Tibial nerve (tissue), 4 donors: ENCODE measurements at regions not wholly inside any gene's neighbourhood (a gene's known extent, or its start where the extent isn't known, plus 50 kb on each side); places are given as distances from the start of the nearest gene placed in this dataset.

Source experiments
- DNase-seq, 2 donors: peaks; one replicate each; pipeline ENCODE4 v3.0.0-alpha.2; 2019; ENCODE audit warnings: low spot score in 2 of 2
- H3K27ac ChIP-seq, 4 donors: fragments of 200-600 bp; sonication (generic) in 3 of 4; one replicate each; pipeline ENCODE4 v1.5.1; 2017 to 2019; ENCODE audit warnings: mild to moderate bottlenecking in 1 of 4
- H3K27me3 ChIP-seq, 2 donors: fragments of 200-600 bp; sonication (generic) in 1 of 2; one replicate each; pipeline versions ENCODE4 v1.5.1 to v1.6.0; 2017 to 2019
- H3K36me3 ChIP-seq, 3 donors: fragments of 200-600 bp; sonication (generic); one replicate each; pipeline ENCODE4 v1.5.1; 2018 to 2019
- H3K4me1 ChIP-seq, 4 donors: fragments of 200-600 bp; sonication (generic) in 3 of 4; one replicate each; pipeline ENCODE4 v1.5.1; 2017 to 2019
- H3K4me3 ChIP-seq, 4 donors: fragments of 200-600 bp; sonication (generic) in 3 of 4; one replicate each; pipeline ENCODE4 v1.5.1; 2017 to 2019; ENCODE audit warnings: mild to moderate bottlenecking in 1 of 4, moderate library complexity in 1 of 4
- H3K9me3 ChIP-seq, 4 donors: fragments of 200-600 bp; sonication (generic) in 3 of 4; one replicate each; pipeline ENCODE4 v1.5.1; 2017 to 2019
- EP300 ChIP-seq, 2 donors: sonication (generic); formaldehyde crosslinking; IDR thresholded peaks; one replicate each; pipeline ENCODE4 v1.6.1; 2017; ENCODE audit warnings: antibody characterized with exemption in 2 of 2, mild to moderate bottlenecking in 1 of 2
- POLR2A ChIP-seq, 2 donors: fragments of 450-650 bp; IDR thresholded peaks; one replicate each; pipeline ENCODE4 v1.6.1; 2017; ENCODE audit warnings: antibody characterized with exemption in 2 of 2, mild to moderate bottlenecking in 2 of 2, moderate library complexity in 2 of 2
- WGBS, 2 donors: methylation state at CpG; one replicate each; pipeline ENCODE4 v1.1.5; 2018; 5-methylcytosine and 5-hydroxymethylcytosine counted together
- TF ChIP-seq, protein P1 (sequence below), 5 experiments: fragments of 200-600 bp in 3 of 5; fragments of 450-650 bp in 2 of 5; sonication (generic) in 3 of 5; IDR thresholded peaks; one replicate each; pipeline ENCODE4 v1.5.1; 2016 to 2019; ENCODE audit warnings: antibody characterized with exemption in 5 of 5, mild to moderate bottlenecking in 3 of 5, moderate library complexity in 2 of 5

DNA sequence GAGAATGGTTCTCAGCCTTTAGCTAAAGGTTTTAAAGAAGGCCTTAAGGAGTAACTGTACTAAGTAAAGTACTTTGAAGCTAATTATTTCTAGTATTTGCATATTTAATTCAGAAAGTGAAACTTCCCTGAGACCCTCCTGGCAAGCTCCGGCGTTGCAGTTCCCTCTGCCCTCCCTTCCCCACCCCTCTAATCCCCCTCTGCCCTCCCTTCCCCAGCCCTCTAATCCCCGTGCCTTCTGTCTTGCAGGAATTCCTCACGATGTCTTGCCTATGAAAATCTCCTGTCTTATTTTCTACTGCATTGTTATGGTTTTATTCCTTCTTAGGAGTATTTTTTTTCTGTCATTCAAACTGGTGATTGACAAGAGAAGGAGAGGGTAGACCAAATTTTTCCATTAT lies 236.9 kb downstream of the COL4A1 start:
- H3K27me3 ChIP-seq, result no peaks in the 10 kb centered on the region
- DNase-seq, result no peak
- H3K9me3 ChIP-seq, result no peaks in the 10 kb centered on the region
- no peaks in the 10 kb centered on the region for H3K4me1 ChIP-seq
- 42 to 45% methylated on average over 4 of the region's 4 CpGs for WGBS, 2 donors
- no peaks in the 10 kb centered on the region for H3K36me3 ChIP-seq
- TF ChIP-seq, protein P1, sequence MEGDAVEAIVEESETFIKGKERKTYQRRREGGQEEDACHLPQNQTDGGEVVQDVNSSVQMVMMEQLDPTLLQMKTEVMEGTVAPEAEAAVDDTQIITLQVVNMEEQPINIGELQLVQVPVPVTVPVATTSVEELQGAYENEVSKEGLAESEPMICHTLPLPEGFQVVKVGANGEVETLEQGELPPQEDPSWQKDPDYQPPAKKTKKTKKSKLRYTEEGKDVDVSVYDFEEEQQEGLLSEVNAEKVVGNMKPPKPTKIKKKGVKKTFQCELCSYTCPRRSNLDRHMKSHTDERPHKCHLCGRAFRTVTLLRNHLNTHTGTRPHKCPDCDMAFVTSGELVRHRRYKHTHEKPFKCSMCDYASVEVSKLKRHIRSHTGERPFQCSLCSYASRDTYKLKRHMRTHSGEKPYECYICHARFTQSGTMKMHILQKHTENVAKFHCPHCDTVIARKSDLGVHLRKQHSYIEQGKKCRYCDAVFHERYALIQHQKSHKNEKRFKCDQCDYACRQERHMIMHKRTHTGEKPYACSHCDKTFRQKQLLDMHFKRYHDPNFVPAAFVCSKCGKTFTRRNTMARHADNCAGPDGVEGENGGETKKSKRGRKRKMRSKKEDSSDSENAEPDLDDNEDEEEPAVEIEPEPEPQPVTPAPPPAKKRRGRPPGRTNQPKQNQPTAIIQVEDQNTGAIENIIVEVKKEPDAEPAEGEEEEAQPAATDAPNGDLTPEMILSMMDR (IDR thresholded peaks at IDR 0.05), result no peak
- TF ChIP-seq EP300 (IDR thresholded peaks at IDR 0.05) (no peak), POLR2A (IDR thresholded peaks at IDR 0.05) (no peak)
- H3K4me3 ChIP-seq, result no peak overlapping the region
- no peak overlapping the region for H3K27ac ChIP-seq

DNA sequence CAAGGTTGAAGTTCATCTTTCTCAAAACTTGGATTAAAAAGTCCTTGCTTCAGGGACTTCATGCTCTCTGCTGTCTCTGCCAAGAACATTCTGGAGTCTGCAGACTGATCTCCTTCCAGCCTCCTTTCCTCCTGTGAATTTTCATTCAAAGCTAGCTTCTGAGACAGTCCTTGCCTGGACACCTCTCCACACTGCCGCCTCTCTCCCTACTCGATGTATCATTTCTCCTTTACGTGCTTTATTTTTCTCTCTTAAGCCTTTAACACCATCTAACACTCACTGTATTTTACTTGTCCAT lies 238.8 kb downstream of the COL4A1 start:
- Histone ChIP-seq H3K4me1 (no peaks in the 10 kb centered on the region), H3K9me3 (no peaks in the 10 kb centered on the region), H3K27ac (no peak overlapping the region), H3K27me3 (no peaks in the 10 kb centered on the region), H3K4me3 (no peak overlapping the region), H3K36me3 (no peaks in the 10 kb centered on the region)
- no peak for DNase-seq
- TF ChIP-seq EP300 (IDR thresholded peaks at IDR 0.05) (no peak), POLR2A (IDR thresholded peaks at IDR 0.05) (no peak)
- TF ChIP-seq, protein P1 (IDR thresholded peaks at IDR 0.05), result no peak
- WGBS, 2 donors, result 90 to 94% methylated on average over 3 of the region's 3 CpGs

DNA sequence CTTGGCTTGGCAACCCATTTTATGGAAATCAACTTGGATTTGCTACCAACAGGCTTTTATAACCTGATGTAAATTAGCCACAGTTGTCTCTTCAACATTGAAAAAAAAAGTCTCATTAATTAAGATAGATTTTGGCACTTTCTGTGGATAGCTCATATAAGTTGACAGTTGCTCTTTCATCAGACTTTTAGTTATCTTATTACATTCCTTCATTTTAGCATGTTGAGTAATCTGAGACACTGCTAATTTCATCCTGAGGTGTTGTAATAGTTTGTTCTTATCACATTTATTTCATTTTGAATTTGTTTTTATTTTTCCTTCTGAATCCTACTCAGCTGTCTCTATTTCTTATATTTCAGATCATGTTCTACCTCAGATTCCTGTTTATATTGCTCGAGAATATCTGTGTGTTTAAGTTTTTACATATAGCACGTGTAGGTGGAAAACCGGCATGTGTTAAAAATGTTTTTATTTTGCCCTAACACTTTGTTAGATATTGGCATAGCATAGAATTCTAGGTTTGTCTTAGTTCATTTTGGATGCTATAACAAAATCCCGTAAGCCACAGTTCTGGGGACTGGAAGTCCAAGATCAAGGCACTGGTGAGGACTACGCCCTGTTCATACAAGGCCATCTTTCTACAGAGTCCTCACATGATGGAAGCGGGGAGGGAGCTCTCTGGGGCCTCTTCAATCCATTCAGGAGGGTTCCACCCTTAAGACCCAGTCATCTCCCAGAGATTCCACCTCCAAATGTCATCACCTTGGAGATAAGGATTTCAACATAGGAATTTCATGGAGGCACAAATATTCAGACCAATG lies 239.4 kb downstream of the COL4A1 start:
- DNase-seq, result no peak
- WGBS, 2 donors, result 85 to 89% methylated on average over 6 of the region's 6 CpGs
- Histone ChIP-seq H3K27ac (no peak overlapping the region), H3K4me1 (no peaks in the 10 kb centered on the region), H3K9me3 (no peaks in the 10 kb centered on the region), H3K4me3 (no peak overlapping the region), H3K27me3 (no peaks in the 10 kb centered on the region), H3K36me3 (no peaks in the 10 kb centered on the region)
- TF ChIP-seq POLR2A (IDR thresholded peaks at IDR 0.05) (no peak), EP300 (IDR thresholded peaks at IDR 0.05) (peak in 1 of 2 donors; percentile 11)
- TF ChIP-seq, protein P1 (IDR thresholded peaks at IDR 0.05), result no peak

- WGBS, 2 donors, result 94 to 96% methylated on average over 9 of the region's 9 CpGs
- H3K36me3 ChIP-seq, result no peaks in the 10 kb centered on the region
- TF ChIP-seq, protein P1 (IDR thresholded peaks at IDR 0.05), result no peak
Observed at GRCh38 chr13:110065780-110066179, 241.2 kb downstream of the COL4A1 start.

GRCh38 chr13:110063490-110064421 lies 243.2 kb downstream of the COL4A1 start:
- no peak overlapping the region for H3K27ac ChIP-seq
- no peak for DNase-seq
- 73 to 75% methylated on average over 9 of the region's 9 CpGs for WGBS, 2 donors
- no peaks in the 10 kb centered on the region for H3K9me3 ChIP-seq
- H3K27me3 ChIP-seq, result no peaks in the 10 kb centered on the region
- no peaks in the 10 kb centered on the region for H3K36me3 ChIP-seq
- no peaks in the 10 kb centered on the region for H3K4me1 ChIP-seq
- no peak overlapping the region for H3K4me3 ChIP-seq
- no peak for TF ChIP-seq EP300 (IDR thresholded peaks at IDR 0.05)
- no peak for TF ChIP-seq POLR2A (IDR thresholded peaks at IDR 0.05)
- TF ChIP-seq, protein P1 (IDR thresholded peaks at IDR 0.05), result no peak

More at GRCh38 chr13:110065780-110066179, 241.2 kb downstream of the COL4A1 start:
- H3K27ac ChIP-seq, result no peak overlapping the region
- H3K9me3 ChIP-seq, result no peaks in the 10 kb centered on the region
- no peak for DNase-seq
- H3K27me3 ChIP-seq, result no peaks in the 10 kb centered on the region
- no peak overlapping the region for H3K4me3 ChIP-seq
- no peaks in the 10 kb centered on the region for H3K4me1 ChIP-seq
